Tibial nerve (tissue), 4 donors: ENCODE measurements at regions not wholly inside any gene's neighbourhood (a gene's known extent, or its start where the extent isn't known, plus 50 kb on each side); places are given as distances from the start of the nearest gene placed in this dataset.

Source experiments
- EP300 ChIP-seq, 2 donors: sonication (generic); formaldehyde crosslinking; IDR thresholded peaks; one replicate each; pipeline ENCODE4 v1.6.1; 2017; ENCODE audit warnings: antibody characterized with exemption in 2 of 2, mild to moderate bottlenecking in 1 of 2
- POLR2A ChIP-seq, 2 donors: fragments of 450-650 bp; IDR thresholded peaks; one replicate each; pipeline ENCODE4 v1.6.1; 2017; ENCODE audit warnings: antibody characterized with exemption in 2 of 2, mild to moderate bottlenecking in 2 of 2, moderate library complexity in 2 of 2
- TF ChIP-seq, protein P1 (sequence below), 5 experiments: fragments of 200-600 bp in 3 of 5; fragments of 450-650 bp in 2 of 5; sonication (generic) in 3 of 5; IDR thresholded peaks; one replicate each; pipeline ENCODE4 v1.5.1; 2016 to 2019; ENCODE audit warnings: antibody characterized with exemption in 5 of 5, mild to moderate bottlenecking in 3 of 5, moderate library complexity in 2 of 5

DNA sequence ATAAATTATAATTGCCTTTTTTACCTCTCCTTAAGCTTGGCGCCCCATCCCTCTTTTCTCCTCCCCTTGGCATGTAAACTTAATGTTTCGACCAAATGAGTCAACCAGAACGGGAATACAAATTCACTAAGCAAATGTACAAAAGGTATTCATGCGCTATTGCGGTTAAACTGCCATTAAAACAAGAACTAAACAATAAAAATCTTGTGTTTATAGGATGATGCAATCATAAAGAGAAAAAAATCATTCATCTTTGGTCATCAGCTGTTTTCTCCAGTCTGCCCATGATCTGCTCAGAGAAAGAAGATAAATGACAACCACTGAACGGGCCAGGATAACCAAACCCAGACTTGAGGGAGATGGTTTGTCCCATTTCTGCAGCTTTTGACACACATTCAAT, 534.2 kb upstream of the PLXNA2 start:
- no peak for TF ChIP-seq POLR2A (IDR thresholded peaks at IDR 0.05)
- TF ChIP-seq, protein P1, sequence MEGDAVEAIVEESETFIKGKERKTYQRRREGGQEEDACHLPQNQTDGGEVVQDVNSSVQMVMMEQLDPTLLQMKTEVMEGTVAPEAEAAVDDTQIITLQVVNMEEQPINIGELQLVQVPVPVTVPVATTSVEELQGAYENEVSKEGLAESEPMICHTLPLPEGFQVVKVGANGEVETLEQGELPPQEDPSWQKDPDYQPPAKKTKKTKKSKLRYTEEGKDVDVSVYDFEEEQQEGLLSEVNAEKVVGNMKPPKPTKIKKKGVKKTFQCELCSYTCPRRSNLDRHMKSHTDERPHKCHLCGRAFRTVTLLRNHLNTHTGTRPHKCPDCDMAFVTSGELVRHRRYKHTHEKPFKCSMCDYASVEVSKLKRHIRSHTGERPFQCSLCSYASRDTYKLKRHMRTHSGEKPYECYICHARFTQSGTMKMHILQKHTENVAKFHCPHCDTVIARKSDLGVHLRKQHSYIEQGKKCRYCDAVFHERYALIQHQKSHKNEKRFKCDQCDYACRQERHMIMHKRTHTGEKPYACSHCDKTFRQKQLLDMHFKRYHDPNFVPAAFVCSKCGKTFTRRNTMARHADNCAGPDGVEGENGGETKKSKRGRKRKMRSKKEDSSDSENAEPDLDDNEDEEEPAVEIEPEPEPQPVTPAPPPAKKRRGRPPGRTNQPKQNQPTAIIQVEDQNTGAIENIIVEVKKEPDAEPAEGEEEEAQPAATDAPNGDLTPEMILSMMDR (IDR thresholded peaks at IDR 0.05): no peak
- no peak for TF ChIP-seq EP300 (IDR thresholded peaks at IDR 0.05)
